Calu3 (cell line): ENCODE measurements at regions not wholly inside any gene's neighbourhood (a gene's known extent, or its start where the extent isn't known, plus 50 kb on each side); places are given as distances from the start of the nearest gene placed in this dataset.

Experiments used
- BruUV-seq: library from RNA; stranded (reverse); fragments of 400-500 nt; replicated peaks from 2 replicates; lab custom pipeline; 2021; lab: Mats Ljungman, UMichigan
- CTCF ChIA-PET: fragments of 300-600 bp; sonication (Branson Sonifier 250); formaldehyde crosslinking; loops from one replicate; lab custom pipeline; 2022; ENCODE audit warnings: antibody characterized with exemption; lab: Charles Lee
- DNase-seq: peaks from one replicate; pipeline ENCODE4 v3.0.0; 2022
- H3K27ac Mint-ChIP-seq: one replicate; pipeline ENCODE4 v1.8.0; 2022; ENCODE audit warnings: mixed read lengths; ENCODE audit not compliant: unreplicated experiment
- H3K27me3 Mint-ChIP-seq: one replicate; pipeline ENCODE4 v1.8.0; 2022; ENCODE audit warnings: mixed read lengths; ENCODE audit not compliant: unreplicated experiment
- H3K36me3 Mint-ChIP-seq: one replicate; pipeline ENCODE4 v1.8.0; 2022; ENCODE audit warnings: mild to moderate bottlenecking, moderate library complexity, mixed read lengths; ENCODE audit not compliant: insufficient read depth, unreplicated experiment
- H3K4me1 Mint-ChIP-seq: one replicate; pipeline ENCODE4 v1.8.0; 2022; ENCODE audit warnings: mild to moderate bottlenecking, low read depth, mixed read lengths; ENCODE audit not compliant: unreplicated experiment
- H3K4me3 Mint-ChIP-seq: one replicate; pipeline ENCODE4 v1.8.0; 2022; ENCODE audit warnings: mild to moderate bottlenecking, low read depth, moderate library complexity, mixed read lengths; ENCODE audit not compliant: unreplicated experiment
- H3K9me3 Mint-ChIP-seq: one replicate; pipeline ENCODE4 v1.8.0; 2022; ENCODE audit warnings: low read depth, mixed read lengths; ENCODE audit not compliant: unreplicated experiment
- intact Hi-C: fragments of 100-400 bp; cut with micrococcal nuclease; formaldehyde crosslinking; loops from one replicate; pipeline ENCODE4 v1.10.0; 2022; ENCODE audit not compliant: unreplicated experiment
- TF ChIP-seq, protein P1 (sequence below): fragments of 200-600 bp; IDR thresholded peaks from one replicate; pipeline ENCODE4 v1.8.0; 2022; ENCODE audit warnings: antibody characterized with exemption; ENCODE audit not compliant: unreplicated experiment

GRCh38 chr13:31440132-31440531 is 240.4 kb downstream of the B3GLCT start:
- Mint-ChIP-seq H3K4me3 (no peak overlapping the region), H3K27ac (no peak overlapping the region), H3K27me3 (no peaks in the 10 kb centered on the region), H3K36me3 (no peaks in the 10 kb centered on the region), H3K9me3 (no peaks in the 10 kb centered on the region), H3K4me1 (peaks cover 10% of the 10 kb centered on the region)
- intact Hi-C loops: no loop called here
- TF ChIP-seq, protein P1, sequence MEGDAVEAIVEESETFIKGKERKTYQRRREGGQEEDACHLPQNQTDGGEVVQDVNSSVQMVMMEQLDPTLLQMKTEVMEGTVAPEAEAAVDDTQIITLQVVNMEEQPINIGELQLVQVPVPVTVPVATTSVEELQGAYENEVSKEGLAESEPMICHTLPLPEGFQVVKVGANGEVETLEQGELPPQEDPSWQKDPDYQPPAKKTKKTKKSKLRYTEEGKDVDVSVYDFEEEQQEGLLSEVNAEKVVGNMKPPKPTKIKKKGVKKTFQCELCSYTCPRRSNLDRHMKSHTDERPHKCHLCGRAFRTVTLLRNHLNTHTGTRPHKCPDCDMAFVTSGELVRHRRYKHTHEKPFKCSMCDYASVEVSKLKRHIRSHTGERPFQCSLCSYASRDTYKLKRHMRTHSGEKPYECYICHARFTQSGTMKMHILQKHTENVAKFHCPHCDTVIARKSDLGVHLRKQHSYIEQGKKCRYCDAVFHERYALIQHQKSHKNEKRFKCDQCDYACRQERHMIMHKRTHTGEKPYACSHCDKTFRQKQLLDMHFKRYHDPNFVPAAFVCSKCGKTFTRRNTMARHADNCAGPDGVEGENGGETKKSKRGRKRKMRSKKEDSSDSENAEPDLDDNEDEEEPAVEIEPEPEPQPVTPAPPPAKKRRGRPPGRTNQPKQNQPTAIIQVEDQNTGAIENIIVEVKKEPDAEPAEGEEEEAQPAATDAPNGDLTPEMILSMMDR: no peak
- CTCF ChIA-PET: no interaction called here
- BruUV-seq: no TSS peak
- DNase-seq: no peak

- peaks cover 13% of the 10 kb centered on the region for H3K27me3 Mint-ChIP-seq
- intact Hi-C loops: no loop called here
- no peaks in the 10 kb centered on the region for H3K36me3 Mint-ChIP-seq
- TF ChIP-seq, protein P1: no peak
- no peaks in the 10 kb centered on the region for H3K9me3 Mint-ChIP-seq
- CTCF ChIA-PET: no interaction called here
- H3K4me3 Mint-ChIP-seq: no peak overlapping the region
- peaks cover under 1% of the 10 kb centered on the region for H3K4me1 Mint-ChIP-seq
- BruUV-seq: no TSS peak
- no peak for DNase-seq
- no peak overlapping the region for H3K27ac Mint-ChIP-seq
Observed at GRCh38 chr13:31441800-31442510, 242.2 kb downstream of the B3GLCT start.

DNA sequence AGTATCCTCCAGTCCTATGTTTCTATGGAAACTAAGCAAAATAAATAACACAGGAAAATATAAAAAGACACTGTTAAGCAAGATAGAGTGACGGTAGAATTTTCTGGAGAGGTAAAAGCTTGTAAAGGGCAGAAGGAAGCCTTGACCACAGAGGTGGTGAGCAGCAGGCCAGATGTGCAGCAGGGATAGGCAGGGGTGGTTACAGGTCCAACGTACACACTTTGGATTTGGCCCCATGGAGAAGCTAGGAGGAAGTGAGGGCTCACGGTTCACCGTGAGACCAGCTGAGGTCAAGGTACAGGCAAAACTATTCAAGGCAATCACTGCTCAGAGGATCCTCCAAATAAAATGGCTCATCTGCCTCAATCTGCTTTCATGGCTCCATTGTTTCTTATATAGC is 242.8 kb downstream of the B3GLCT start:
- CTCF ChIA-PET: no interaction called here
- TF ChIP-seq, protein P1: no peak
- intact Hi-C loops: no loop called here

GRCh38 chr13:31444266-31444856 is 244.6 kb downstream of the B3GLCT start:
- H3K27ac Mint-ChIP-seq: no peak overlapping the region

More for the DNA sequence above, 242.8 kb downstream of the B3GLCT start:
- Mint-ChIP-seq H3K27me3 (peaks cover 13% of the 10 kb centered on the region), H3K4me1 (no peaks in the 10 kb centered on the region), H3K4me3 (no peak overlapping the region), H3K27ac (no peak overlapping the region), H3K36me3 (no peaks in the 10 kb centered on the region), H3K9me3 (no peaks in the 10 kb centered on the region)
- no TSS peak for BruUV-seq
- DNase-seq: no peak

More at GRCh38 chr13:31444266-31444856, 244.6 kb downstream of the B3GLCT start:
- CTCF ChIA-PET: no interaction called here
- TF ChIP-seq, protein P1: no peak
- BruUV-seq: no TSS peak
- no peaks in the 10 kb centered on the region for H3K9me3 Mint-ChIP-seq
- H3K36me3 Mint-ChIP-seq: no peaks in the 10 kb centered on the region
- intact Hi-C loops: no loop called here
- DNase-seq: no peak
- H3K4me3 Mint-ChIP-seq: no peak overlapping the region
- H3K27me3 Mint-ChIP-seq: peaks cover 13% of the 10 kb centered on the region
- no peaks in the 10 kb centered on the region for H3K4me1 Mint-ChIP-seq
